Skeletal muscle satellite cell (primary cell): ENCODE measurements at regions not wholly inside any gene's neighbourhood (a gene's known extent, or its start where the extent isn't known, plus 50 kb on each side); places are given as distances from the start of the nearest gene placed in this dataset.

Experiments
- H3K27me3 ChIP-seq: 2 replicates; pipeline ENCODE4 v1.7.0; 2013; ENCODE audit warnings: low read length; ENCODE audit not compliant: control insufficient read depth, insufficient read depth
- H3K36me3 ChIP-seq: 2 replicates; pipeline ENCODE4 v1.7.0; 2013; ENCODE audit warnings: mild to moderate bottlenecking, control low read depth, low read length; ENCODE audit not compliant: insufficient read depth
- H3K4me1 ChIP-seq: 2 replicates; pipeline ENCODE4 v1.7.0; 2013; ENCODE audit warnings: low read length; ENCODE audit not compliant: control insufficient read depth, insufficient read depth
- H3K4me2 ChIP-seq: 2 replicates; pipeline ENCODE4 v1.7.0; 2013; ENCODE audit warnings: mild to moderate bottlenecking, low read length
- H3K4me3 ChIP-seq: 2 replicates; pipeline ENCODE4 v1.7.0; 2013; ENCODE audit warnings: low read length
- H3K9ac ChIP-seq: 2 replicates; pipeline ENCODE4 v1.7.0; 2013; ENCODE audit warnings: mild to moderate bottlenecking, low read depth, low read length, moderate library complexity
- H3K9me3 ChIP-seq: replicated peaks from 2 replicates; pipeline ENCODE4 v1.7.0; 2013; ENCODE audit warnings: mild to moderate bottlenecking, control low read depth, low read length

DNA sequence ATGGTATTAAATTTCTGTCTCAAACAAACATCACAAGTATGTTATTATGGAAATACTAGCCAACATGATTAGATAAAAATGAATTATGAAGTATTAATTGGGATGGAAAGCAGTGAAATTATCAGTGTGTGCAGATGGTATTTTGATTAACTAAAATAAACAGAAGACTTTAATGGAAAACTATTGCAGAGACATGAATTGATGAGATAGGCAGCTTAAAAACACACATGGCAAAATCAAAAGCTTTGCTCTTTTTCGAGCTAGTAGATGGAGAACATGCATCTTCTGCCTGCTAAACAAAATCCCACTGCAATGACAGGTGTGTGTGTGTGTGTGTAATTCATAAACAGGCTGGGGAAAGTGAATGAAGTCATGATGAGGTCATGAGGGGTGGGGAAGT lies 426.2 kb downstream of the MTRR start:
- no peaks in the 10 kb centered on the region for H3K9me3 ChIP-seq

DNA sequence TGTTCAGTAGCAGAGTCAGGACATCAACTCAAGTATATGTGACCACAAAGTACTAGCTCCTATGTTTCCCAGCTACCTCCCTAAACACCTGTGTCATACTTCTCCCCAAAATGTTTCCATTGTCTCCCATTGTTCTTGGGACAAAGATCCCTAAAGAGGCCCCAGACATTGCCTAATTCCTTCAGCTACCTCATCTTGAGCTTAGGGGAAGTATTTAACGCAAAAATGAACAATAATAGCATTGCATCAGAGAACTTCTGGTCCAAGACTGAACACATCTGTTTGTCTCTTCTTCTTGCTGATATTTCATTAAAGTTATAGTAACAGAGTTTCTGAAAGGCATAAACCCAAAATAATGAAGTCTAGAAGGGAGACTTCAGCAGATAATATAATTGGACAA lies 430.8 kb downstream of the MTRR start:
- H3K4me3 ChIP-seq = no peak overlapping the region
- H3K4me1 ChIP-seq = no peaks in the 10 kb centered on the region
- no peaks in the 10 kb centered on the region for H3K27me3 ChIP-seq
- H3K4me2 ChIP-seq = no peak overlapping the region
- peaks cover 3% of the 10 kb centered on the region for H3K9me3 ChIP-seq
- H3K36me3 ChIP-seq = no peaks in the 10 kb centered on the region
- H3K9ac ChIP-seq = no peak overlapping the region

More for the DNA sequence above, 426.2 kb downstream of the MTRR start:
- no peaks in the 10 kb centered on the region for H3K36me3 ChIP-seq
- no peaks in the 10 kb centered on the region for H3K4me1 ChIP-seq
- H3K4me3 ChIP-seq = no peak overlapping the region
- H3K9ac ChIP-seq = no peak overlapping the region
- H3K4me2 ChIP-seq = no peak overlapping the region
- no peaks in the 10 kb centered on the region for H3K27me3 ChIP-seq

DNA sequence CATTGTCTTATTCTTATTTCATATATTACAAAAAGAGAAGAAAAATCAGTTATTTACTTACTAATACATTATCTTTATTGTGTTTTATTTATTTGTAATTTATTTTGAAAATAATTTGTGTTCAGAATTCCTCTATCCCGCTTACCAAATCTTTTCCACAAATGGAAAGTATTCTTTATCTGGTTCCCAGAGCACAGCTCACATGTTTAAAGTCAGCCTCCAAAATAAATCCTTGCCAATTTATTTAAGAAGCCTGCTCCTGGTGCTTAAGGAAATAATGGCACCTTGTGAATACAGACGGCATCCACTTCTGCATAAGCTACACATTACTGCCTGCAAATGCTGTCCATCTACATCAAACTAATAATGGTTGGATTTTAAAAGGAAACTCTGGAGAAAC lies 435.4 kb downstream of the MTRR start:
- H3K4me1 ChIP-seq = no peaks in the 10 kb centered on the region
- no peak overlapping the region for H3K9ac ChIP-seq
- H3K36me3 ChIP-seq = no peaks in the 10 kb centered on the region
- no peak overlapping the region for H3K4me2 ChIP-seq
- H3K4me3 ChIP-seq = no peak overlapping the region
- no peaks in the 10 kb centered on the region for H3K27me3 ChIP-seq
- peaks cover 17% of the 10 kb centered on the region for H3K9me3 ChIP-seq

DNA sequence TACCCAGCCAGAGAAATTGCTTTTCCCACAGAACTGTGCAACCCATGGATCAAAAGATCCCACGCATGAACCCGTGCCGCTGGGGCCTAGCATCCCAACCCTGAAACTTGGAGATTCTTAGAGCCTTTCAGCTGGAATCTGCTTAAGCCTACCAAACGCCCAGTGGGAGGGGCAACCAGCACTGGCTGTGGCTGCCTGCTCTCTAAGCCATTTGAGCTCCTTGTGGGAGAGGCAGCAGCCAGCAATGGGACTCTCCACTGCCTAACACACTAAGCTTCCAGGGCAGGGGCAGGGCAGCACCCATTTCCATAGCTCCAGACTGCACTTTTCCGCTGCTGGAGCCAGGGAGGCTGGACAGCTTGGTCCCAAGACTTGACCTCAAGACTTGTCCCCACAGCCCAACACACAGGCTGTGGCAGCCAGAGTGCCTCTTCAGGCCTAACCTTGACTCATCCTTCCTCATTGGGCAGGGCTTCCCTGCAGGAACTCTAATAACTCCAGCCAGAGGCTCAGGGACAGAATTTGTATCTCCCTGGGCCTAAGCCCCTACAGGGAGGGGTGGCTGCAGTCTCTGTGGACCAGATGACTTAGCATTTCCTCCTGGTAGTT lies 437.4 kb downstream of the MTRR start:
- H3K36me3 ChIP-seq = no peaks in the 10 kb centered on the region
- no peaks in the 10 kb centered on the region for H3K4me1 ChIP-seq
- no peaks in the 10 kb centered on the region for H3K27me3 ChIP-seq
- H3K9me3 ChIP-seq = peaks cover 17% of the 10 kb centered on the region
- no peak overlapping the region for H3K4me3 ChIP-seq
- H3K9ac ChIP-seq = no peak overlapping the region
- H3K4me2 ChIP-seq = no peak overlapping the region

DNA sequence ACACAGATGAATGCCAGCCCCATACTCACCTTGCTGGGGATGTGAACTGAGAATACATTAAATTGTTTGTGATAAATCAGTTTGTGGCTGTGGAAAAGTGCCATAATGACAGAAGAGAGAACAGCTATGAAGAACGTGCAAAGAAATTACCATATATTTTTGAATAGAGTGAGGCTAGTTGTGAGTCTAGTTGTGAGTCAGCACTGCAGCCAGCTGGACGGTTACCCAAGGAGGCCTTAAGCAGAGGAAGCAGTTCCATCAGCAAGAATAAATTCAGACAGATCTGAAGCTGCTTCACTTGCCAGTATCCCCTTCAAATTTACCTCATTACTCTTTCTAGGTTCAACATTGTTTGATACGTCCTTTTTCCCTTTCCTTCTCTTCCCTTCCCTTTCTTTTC lies 446.0 kb downstream of the MTRR start:
- Histone ChIP-seq H3K27me3 (no peaks in the 10 kb centered on the region), H3K9ac (no peak overlapping the region), H3K36me3 (no peaks in the 10 kb centered on the region), H3K4me3 (no peak overlapping the region), H3K9me3 (peaks cover 5% of the 10 kb centered on the region), H3K4me1 (no peaks in the 10 kb centered on the region), H3K4me2 (no peak overlapping the region)

DNA sequence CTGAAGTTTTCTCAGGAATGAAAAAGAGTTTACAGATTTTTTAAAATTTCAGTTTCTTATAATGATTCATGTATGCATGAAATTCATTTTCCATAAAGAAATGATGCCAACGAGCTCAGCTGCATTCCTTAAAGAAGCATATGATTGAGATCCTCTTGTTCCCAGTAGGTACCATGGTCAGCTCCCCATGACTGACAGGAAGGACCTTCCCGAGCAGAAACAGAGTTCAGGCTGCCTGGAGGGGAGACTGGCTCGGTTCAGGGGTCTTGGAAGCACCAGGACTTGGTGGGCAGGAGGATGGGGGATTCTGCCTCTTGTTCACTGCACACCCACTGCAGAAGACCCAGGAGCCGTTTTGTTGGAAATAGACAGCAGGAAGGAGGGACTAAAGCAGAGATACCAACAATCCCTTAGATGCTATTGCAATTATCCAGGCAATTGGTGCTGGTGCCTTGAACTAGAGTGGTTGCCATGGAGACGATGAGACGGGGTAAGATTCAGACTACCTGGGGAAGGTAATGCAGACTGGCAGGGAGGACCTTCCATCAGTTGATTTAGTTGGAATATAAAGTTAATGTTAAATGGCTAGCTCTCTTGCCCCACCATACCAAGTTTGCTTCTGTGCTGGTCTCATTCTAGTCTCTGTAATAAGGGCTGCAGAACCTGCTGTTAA lies 447.8 kb downstream of the MTRR start:
- Histone ChIP-seq H3K9ac (no peak overlapping the region), H3K4me3 (no peak overlapping the region), H3K27me3 (no peaks in the 10 kb centered on the region), H3K36me3 (no peaks in the 10 kb centered on the region), H3K4me1 (no peaks in the 10 kb centered on the region), H3K4me2 (no peak overlapping the region), H3K9me3 (peaks cover 5% of the 10 kb centered on the region)

DNA sequence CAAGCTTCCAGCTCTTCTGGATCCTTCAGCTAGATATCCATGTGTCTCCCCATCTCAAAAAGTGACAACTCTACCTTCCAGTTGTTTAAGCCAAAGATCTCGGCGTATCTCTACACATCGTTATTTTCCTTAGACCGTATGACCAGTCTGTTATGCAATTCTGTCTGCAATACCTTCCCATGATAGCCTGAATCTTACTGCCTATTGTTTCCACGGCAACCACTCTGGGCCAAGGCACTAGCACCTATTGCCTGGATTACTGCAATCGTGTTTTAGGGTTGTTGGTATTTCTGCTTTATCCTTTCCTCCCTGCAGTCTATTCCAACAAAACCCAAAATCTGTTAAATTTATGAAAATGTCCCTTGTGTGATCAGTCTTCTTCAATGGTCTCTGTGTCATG lies 448.4 kb downstream of the MTRR start:
- Histone ChIP-seq H3K27me3 (no peaks in the 10 kb centered on the region), H3K4me2 (no peak overlapping the region), H3K4me3 (no peak overlapping the region), H3K9me3 (peaks cover 5% of the 10 kb centered on the region), H3K4me1 (no peaks in the 10 kb centered on the region), H3K9ac (no peak overlapping the region), H3K36me3 (no peaks in the 10 kb centered on the region)

DNA sequence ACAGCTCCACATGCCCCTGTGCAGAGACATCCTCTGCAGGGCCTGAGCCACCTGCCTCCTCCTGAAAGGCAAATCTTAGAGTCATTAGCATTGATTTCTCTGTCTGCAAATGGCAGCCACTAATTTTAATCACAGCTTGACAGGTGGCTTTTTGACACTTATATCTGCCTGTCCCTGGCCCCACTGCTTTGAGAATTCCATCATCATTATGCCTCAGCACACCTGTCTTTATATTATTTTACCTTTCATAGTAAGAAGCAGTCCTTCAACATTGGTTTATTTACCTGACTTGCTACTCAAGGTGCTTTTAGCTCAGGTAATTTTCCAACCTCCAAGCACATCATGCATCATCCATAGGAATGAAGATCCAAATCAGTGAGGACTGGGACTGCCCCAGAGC lies 451.3 kb downstream of the MTRR start:
- Histone ChIP-seq H3K4me3 (no peak overlapping the region), H3K4me2 (no peak overlapping the region), H3K9me3 (peaks cover 5% of the 10 kb centered on the region), H3K4me1 (no peaks in the 10 kb centered on the region), H3K36me3 (no peaks in the 10 kb centered on the region), H3K9ac (no peak overlapping the region), H3K27me3 (no peaks in the 10 kb centered on the region)

DNA sequence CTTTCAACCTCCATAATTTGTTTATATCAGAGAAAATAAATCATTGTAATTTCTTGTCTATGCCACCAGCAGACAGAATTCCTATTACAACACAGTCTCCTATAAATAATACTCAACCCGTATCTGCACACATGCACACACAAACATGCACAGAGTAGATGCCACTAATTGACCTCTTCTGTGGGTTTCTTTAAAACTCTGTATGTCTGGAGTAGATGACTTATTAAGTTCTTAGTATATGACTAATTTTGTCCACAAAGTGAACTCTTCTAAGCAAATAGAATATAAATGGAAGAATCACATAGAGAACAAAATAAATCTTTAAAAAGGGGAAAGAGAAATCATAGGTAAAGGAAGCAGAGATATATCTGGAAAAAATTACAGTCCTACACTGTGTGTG lies 452.3 kb downstream of the MTRR start:
- Histone ChIP-seq H3K9me3 (peaks cover 5% of the 10 kb centered on the region), H3K27me3 (no peaks in the 10 kb centered on the region), H3K4me1 (no peaks in the 10 kb centered on the region), H3K9ac (no peak overlapping the region), H3K4me3 (no peak overlapping the region), H3K36me3 (no peaks in the 10 kb centered on the region), H3K4me2 (no peak overlapping the region)

DNA sequence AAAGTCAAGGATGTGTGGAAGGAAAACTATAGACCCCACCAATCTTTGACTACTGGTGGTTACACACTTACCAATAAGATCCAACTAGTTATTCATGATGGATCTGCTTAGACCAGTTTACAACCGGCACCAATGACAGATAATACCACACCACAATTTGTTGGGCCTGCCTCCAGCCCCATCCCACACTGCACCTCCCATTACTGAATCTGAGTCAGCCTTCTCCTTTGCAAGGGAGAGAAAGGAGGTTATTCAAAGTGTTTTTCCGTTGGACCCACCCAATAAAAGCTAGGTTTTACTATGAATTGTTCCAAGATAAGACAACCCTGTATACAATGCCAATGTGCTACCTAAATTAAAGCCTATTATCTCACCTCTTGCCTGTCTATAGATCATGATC lies 453.5 kb downstream of the MTRR start:
- Histone ChIP-seq H3K9me3 (peaks cover 3% of the 10 kb centered on the region), H3K27me3 (no peaks in the 10 kb centered on the region), H3K36me3 (no peaks in the 10 kb centered on the region), H3K4me2 (no peak overlapping the region), H3K9ac (no peak overlapping the region), H3K4me3 (no peak overlapping the region), H3K4me1 (no peaks in the 10 kb centered on the region)

DNA sequence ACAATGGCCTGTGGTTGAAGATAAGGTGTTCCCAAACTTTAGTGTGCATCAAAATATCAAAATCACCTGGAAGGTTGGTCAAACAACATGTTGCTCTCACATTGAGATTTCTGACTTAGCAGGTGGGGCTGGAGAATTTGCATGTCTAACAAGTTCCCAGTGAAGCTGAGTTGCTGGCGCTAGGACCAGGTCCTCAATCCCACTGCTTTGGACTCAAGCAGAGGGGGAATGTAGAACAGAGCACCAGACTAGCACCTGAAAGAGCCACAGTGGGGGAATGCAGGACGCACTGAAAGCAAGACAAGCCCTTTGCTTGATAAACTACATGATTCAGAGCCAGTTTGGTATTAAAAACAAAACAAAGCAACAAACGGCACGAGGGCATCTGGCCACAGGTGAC lies 458.1 kb downstream of the MTRR start:
- no peak overlapping the region for H3K4me2 ChIP-seq
- no peaks in the 10 kb centered on the region for H3K36me3 ChIP-seq
- H3K27me3 ChIP-seq = no peaks in the 10 kb centered on the region
- peaks cover 9% of the 10 kb centered on the region for H3K9me3 ChIP-seq
- H3K9ac ChIP-seq = no peak overlapping the region
- no peaks in the 10 kb centered on the region for H3K4me1 ChIP-seq
- H3K4me3 ChIP-seq = no peak overlapping the region

DNA sequence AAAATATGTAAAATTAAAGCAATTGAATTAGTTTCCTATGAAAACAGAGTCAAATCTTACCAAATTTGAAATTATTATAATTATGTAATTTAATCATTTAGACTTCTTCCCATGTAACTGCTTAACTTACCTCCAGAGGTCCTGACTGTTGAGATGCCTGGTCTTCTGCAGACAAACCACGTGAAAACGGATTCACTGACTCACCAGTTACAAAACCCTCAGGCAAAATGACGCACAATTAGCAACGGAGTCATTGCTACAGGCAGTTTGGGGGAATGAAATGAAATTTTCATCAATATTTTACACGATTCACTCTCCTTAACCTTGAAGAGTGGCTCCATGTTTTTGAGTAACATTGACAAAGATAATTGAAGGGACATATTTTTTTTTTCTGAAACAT lies 460.8 kb downstream of the MTRR start:
- Histone ChIP-seq H3K4me2 (no peak overlapping the region), H3K36me3 (no peaks in the 10 kb centered on the region), H3K4me3 (no peak overlapping the region), H3K9me3 (peaks cover 9% of the 10 kb centered on the region), H3K4me1 (no peaks in the 10 kb centered on the region), H3K27me3 (no peaks in the 10 kb centered on the region), H3K9ac (no peak overlapping the region)
